HG02973 (cell line): ENCODE measurements at regions not wholly inside any gene's neighbourhood (a gene's known extent, or its start where the extent isn't known, plus 50 kb on each side); places are given as distances from the start of the nearest gene placed in this dataset.
"Not testable (repeated sequence)": the region's sequence is repeated elsewhere in the genome, so short reads cannot be mapped to it uniquely, and the experiment has no call there.

Source experiments
- ATAC-seq: cut with Tn5 transposase; IDR thresholded peaks from one replicate; pipeline ENCODE4 v1.9.1; 2021; ENCODE audit warnings: moderate library complexity; ENCODE audit not compliant: unreplicated experiment

DNA sequence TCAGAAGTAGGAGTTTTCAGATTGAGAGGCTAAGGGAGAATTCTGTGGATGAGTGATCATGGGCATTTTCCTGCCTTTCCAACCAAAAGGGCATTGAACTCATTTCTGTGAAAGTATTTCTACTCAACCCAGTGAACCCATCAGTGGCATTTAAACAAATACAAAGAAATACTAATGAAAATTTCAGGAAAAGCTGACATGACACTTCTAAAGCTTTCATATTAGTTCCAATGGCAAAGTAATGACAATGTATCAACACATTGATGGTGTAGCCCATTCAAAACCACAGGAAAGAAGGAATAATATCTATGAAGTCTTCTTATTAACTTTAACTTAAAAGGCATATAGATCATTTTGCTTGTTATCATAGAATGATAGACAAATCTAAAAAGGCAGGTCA is 183.5 kb upstream of the ANXA10 start:
- no peak for ATAC-seq

DNA sequence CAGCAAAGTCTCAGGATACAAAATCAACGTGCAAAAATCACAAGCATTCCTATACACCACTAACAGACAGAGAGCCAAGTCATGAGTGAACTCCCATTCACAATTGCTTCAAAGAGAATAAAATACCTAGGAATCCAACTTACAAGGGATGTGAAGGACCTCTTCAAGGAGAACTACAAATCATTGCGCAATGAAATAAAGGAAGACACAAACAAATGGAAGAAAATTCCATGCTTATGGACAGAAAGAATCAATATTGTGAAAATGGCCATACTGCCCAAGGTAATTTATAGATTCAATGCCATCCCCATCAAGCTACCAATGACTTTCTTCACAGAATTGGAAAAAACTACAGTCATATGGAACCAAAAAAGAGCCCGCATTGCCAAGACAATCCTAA is 179.8 kb upstream of the ANXA10 start:
- not testable (repeated sequence) for ATAC-seq

DNA sequence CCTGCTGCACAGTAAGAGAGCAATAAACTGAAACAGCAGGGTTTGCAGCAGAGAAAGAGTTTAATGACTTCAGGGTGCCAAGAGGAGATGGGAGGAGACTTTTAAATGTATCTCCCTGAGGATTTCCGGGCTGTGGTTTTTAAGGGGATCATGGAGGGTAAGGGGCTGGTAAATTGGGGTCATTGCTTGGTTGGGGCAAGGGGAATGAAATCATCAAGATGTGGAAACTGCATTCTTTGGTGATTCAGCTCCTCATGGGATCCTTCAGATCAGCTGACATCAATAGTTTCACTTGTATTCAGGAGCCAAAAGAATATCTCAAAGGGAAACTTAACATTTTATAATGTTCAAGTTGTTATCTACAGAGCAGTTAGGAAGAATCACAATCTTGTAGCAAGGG is 174.3 kb upstream of the ANXA10 start:
- no peak for ATAC-seq

DNA sequence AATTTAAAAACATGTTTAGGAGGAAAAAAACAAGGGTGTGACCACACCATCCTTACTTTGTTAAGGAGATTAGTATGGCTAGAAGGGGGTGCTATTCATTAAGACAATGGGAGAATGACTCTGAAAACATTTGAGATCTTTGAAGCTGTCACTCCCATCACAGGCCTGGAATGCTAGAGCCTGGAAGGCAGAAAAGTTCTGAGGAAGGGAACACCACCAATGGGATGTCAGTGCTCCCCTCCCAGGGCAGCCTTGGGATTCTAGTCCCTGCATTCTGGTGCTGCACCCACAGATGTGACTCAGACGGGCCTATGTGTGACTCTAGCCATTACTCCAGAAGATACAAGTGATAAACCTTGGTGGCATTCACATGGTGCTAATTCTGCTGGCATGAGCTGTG is 162.2 kb upstream of the ANXA10 start:
- ATAC-seq, result no peak

DNA sequence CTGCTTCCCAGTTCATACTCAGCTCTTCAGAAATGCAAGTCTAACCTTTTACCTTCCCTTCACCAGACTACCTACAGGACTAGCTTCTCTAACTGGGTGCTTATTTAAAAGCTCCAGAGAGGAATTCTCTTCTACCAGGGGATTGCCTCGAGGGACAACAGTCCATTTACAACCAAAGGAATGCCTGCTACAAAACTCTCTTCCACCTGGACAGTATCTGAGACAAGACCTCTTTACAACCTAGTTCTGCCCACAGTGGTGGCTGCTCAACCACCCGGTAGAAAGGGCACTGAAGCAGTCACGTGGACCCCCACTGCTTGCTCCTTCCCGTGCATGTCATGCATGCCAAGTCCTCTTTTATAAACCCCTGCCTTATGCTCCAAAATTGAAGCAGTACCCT is 158.1 kb upstream of the ANXA10 start:
- no peak for ATAC-seq

DNA sequence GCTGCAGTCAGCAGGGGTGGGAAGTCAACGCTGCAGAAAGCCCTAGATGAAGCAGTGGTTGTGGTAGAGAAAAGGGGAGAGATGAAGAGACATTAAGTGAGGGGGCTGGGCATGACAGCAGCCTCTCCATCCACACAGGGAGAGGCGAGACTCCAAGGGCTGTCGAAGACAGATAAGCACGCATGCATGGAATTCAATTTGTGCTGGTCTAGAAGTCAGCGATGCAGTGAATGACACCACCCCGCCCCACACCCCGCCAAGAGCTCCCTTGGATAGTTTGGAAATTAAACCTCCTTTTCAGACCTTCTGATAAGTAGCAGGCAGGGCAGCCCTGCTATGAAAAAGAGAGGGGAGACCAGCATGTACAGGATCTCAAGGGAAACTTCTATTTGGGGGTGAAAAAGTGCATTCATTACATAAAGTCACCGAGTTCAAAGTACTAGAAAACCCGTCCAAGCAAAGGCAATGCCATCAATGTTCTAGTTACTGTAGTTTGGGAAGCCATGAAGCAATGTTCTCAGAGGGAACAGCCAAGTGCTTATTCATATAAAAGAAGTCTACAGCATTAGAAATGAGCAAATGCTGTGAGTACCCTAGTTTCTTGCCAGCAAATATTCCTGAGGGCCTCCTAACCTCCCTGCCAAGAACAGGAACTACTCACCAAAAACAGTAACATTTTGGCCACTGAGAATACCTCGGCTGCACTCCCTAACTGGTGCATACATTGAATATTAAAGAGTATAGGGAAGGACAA is 152.3 kb upstream of the ANXA10 start:
- ATAC-seq, result no peak

DNA sequence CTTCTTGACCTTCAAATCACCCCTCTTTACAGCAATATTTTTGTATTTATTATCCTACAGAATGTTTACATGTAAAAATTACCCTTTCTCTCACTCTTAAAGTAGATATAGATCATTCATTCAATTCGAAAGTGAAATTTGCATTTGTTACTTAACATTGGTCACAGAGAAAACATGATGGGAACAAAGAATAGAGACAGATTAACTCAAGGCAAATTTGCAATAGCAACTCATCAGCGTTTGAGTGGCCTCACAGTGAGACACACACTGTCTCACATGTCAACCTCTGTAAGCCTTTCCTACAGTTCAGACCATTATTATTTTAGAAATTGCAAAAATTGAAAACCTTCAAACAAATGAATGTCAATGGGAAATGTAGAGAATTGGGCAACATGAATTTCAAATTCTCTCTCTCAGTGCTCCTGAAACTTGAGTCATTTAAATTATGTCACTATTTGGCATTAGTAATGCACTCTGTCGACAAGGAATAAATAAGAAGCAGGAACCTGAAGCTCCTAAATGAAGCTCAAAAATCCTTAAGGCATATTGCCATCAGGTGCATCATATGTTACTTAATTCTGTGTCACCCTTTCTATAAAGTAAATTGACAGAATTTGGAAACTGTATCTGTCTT is 148.3 kb upstream of the ANXA10 start:
- peak; percentile 70 for ATAC-seq

DNA sequence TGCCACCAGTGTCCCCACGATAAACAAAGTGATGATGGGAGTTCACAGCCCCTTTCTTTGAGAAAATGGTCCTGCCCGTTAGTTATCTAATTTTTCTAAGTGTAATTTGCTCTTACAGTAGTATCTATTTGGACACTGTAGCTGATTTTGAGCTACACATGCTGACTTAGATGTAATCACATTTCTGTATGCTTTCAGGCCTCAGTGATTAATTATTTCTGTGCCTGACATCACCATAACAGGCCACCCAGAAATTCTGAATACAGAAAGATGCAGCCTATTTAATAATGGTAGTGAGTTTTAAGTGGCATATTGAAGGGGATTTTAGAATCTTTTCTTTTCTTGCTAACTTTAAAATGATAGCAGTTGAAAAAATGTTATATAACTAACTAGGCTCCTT is 147.6 kb upstream of the ANXA10 start:
- ATAC-seq, result no peak

DNA sequence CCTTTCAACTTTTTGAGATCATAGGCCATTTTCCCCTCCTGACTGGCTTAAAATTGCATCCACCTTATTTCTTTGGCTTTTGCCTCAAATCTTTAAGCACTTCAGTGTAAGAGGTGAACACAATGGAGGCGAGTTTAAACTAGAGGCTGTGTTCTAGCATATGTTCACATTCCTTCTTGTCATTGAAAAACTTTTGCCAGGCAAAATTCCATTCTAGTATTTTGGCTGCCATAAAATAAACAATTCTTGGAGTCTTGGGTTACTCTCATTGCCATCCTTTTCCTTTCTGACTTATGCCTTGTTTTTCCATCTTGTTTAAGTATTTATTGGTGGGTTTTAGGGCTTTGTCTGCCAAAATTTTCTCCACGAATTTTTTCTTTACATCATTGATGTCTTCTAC is 137.3 kb upstream of the ANXA10 start:
- ATAC-seq, result no peak

DNA sequence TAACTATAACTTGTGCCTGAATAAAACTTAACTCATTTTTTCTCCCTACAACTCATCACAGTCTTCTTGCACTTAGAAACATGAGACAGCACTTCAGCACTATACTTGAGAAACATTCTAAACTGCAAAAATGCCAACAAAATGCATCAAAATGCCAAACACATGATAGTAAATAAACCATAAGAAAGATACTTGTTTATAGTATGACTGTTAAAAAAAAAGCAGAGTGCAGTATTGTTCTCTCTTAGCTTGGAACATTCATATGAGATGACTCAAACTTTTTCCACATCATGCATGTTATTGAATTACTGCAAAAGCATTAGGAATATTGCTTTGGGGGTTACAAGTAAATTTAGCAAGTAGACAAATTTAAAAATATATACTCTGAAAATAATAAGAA is 135.7 kb upstream of the ANXA10 start:
- no peak for ATAC-seq

DNA sequence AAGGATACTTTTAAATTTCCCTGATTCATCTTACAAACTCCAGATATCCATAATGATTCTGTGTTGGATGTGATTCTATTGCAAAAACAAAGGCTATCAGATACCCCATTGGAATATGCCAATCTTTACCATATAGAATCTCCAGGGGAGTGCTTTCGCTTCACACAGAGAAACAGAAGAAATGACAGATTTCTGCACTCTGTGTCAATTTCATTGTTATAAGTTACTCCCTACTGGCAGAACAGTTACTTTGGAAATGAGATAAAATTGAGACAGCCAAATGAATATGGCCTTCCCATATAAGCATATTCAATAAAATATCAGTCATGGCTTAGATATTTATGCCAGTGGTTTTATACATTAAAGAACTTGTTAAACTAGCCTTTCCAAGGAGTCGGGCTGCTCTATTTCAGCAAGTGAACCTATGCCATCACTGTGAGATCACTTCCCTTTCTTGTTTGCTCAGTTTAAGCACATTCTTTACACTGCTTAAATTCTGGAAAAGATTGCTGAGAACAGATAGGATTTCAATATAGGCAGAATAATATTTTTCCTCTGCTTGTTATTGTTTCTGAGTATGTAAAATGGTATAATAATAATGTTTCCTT is 127.5 kb upstream of the ANXA10 start:
- ATAC-seq, result no peak

DNA sequence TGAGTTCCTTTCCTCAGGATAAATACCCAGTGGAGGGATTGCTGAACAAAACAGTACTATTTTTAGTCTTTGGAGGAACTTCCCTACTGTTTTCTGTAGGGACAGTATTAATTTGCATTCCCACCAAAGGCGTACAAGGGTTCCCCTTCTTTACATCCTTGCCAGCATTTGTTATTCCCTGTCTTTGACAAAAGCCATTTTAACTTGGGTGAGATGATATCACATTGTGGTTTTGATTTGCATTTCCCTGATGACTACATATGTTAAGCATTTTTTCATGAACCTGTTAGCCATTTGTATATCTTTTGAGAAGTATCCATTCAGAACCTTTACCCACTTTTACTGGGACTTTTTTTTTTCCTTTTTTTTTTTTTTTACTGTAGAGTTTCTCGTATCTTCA is 126.2 kb upstream of the ANXA10 start:
- ATAC-seq, result no peak

DNA sequence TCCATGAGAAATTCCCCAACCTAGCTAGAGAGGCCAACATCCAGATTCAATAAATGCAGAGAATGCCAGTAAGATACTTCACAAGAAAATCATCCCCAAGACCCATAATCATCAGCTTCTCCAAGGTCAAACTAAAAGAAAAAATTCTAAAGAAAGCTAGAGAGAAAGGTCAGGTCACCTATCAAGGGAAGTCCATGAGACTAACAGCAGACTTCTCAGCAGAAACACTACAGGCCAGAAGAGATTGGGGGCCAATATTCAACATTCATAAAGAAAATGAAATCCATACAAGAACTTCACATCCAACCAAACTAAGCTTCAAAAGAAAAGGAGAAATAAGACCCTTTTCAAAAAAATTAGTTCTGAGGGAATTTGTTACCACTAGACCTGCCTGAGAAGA is 118.8 kb upstream of the ANXA10 start:
- ATAC-seq, result no peak

DNA sequence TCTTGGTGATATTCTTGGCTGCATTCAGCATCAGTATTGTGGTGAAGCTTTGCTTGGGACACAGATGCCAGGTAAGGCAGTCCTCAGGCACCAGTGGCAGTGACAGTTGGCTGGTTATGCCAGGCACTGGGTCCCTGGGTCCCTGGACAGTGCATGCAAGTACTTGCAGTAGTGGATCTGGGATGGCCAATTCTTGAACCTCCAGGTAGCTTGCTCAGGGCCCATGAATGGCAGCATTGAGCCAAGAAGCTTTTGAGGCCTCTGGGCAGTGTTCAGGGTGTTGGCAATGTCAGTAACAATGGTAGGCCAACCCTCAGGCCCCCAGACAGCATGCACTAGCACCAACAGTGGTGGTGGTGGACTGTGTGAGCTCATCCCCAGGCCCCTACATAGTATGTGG is 106.8 kb upstream of the ANXA10 start:
- no peak for ATAC-seq

DNA sequence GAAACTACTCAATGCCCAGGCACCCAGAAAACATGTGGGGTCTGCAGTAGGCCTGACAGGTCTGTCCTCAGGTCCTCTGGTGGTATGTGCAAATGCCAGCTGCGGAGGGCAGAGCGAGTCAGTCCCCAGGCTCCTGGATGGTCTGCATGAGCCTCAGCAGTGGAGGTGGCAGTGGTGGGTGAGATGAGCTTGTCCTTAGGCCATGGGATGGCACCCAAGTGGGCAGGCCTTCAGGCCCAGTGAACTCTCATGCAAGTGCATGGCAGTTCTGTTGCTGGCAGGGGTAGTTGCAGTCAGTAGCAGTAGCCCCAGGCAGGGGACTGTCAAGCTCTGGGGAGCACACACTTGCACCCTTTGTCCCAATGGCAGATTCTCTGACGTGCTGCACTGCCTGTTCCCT is 106.3 kb upstream of the ANXA10 start:
- ATAC-seq, result no peak

DNA sequence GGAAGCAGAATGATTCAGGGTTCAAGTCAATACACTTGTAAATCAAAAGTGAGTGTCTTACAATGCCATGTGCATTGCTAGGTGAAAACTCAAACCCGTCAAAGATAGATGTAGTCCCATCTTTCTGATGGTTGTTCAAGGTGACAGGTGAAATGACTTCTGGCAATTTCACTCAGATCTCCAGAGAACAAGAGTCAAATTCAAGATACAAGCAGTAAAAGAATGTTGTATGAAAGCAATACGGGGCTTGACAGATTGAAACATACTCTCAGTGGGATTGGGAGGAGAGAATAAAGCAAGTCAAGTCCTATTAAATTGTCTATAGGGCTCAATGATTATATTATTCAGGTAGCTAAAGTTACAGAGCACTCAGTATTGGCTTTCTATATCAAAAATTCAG is 105.1 kb upstream of the ANXA10 start:
- no peak for ATAC-seq

DNA sequence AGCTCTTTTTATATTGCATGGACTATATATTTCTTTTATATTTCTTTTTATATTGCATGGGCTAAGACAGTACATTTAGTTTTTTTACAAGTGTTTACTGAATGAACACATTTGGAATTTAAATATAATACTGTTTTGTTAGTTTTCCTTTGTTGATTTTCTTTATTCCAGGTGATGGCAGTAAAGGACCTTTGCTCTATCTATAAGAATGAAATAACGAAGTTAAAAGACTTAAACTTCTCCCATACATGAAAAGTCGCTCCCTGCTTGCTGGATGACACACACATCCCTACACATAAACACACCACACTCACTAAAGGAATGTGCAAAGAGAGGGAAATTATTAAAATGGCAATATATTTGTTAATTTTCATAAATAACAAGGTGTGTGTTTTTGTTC is 102.5 kb upstream of the ANXA10 start:
- no peak for ATAC-seq

DNA sequence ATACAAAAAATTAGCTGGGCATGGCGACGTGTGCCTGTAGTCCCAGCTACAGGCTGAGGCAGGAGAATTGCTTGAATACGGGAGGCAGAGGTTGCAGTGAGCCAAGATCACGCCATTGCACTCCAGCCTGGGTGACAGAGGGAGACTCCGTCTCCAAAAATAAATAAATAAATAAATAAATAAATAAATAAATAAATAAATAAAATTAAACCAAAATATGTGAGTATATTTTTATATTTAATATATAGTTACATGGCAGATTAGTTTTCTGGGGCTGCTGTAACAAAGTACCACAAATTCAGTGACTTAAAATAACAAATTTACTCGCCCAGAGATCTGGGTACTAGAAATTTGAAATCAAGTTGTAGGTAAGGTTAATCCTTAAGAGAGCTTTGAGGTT is 84.2 kb upstream of the ANXA10 start:
- ATAC-seq, result not testable (repeated sequence)

DNA sequence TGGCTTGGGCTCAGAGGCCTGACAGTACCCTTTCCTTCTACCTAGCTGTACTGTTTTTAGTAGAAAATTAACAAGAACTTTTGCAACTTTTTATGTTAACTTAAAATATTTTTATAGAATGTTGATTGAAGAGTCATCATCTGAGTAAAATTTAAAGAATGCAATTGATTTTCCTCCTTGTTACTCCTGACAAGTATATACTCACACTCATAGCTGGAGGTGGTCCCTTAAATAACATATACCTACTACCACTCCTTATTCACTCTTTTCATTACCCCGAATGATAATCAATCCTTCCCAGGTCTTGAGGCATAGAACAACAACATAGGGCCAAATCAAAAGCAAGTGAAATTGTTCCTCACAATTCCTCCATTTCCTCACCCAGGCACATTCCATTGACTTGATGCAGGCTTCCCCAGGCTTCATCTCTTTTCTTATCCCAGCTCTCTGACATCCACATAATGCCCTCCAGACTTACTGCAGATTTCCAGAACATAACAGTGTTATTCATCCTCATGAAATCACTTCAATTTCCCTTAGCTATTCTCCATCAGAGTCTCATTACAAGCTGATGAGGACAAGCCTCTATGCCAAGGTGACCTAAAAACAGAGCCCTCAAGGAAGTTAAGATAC is 73.2 kb upstream of the ANXA10 start:
- ATAC-seq, result no peak

DNA sequence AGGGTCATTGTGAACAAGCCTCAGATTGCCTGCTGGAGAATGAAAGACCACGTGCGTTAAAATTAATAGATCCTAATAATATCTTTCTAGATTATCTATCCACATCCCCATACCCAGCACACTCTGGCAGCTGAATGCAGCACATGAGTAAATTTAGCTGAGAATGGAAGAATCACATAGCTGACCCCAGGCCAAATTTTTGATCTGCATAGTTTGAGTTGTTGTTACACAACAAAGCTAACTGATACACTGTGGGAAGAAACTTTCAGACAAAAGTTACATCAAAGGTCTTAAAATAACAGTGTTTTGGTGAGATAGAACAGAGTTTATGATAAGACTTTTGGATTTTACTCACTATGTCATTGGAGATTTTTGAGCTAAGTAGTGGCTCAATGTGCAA is 72.4 kb upstream of the ANXA10 start:
- ATAC-seq, result no peak

DNA sequence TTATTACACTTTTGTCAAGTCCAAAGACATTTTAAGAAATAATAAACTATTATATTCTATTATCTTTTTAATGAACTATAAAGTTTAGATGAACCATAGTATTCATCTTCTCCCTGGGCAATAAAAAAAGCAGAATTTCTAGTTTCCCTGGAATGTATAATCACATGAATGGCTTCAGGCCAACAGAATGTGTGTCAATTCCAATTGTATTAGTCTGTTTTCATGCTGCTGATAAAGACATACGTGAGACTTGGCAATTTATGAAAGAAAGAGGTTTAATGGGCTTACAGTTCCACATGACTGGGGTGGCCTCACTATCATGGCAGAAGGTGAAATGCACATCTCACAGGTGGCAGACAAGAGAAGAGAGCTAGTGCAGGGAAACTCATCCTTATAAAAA is 70.7 kb upstream of the ANXA10 start:
- ATAC-seq, result no peak

DNA sequence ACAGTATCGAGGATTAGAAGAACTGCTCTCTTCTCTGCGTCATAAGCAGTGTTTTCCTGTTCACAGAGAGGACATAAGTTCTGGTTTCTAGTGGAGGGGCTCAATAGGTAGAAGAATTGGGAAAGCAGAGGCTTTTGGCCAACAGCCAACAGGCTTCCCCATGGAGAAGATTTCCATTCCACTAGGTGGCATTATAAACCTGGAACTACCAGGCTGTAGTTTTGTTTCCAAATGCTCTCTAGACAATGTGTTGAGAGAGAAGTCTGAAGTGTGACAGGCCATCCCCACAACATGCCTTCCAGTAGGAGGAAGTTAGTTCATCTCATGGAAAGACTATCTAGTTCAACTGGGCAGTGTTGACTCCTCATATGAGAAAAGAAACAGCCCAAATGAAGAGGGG is 63.8 kb upstream of the ANXA10 start:
- ATAC-seq, result no peak
